WTC11 (cell line): ENCODE measurements at regions not wholly inside any gene's neighbourhood (a gene's known extent, or its start where the extent isn't known, plus 50 kb on each side); places are given as distances from the start of the nearest gene placed in this dataset.
"Not testable (repeated sequence)": the region's sequence is repeated elsewhere in the genome, so short reads cannot be mapped to it uniquely, and the experiment has no call there.

Experiments
- ATAC-seq: fragments of 200-7000 bp; cut with Tn5 transposase; 2 replicates; pipeline ENCODE4 v1.10.0; 2021; ENCODE audit warnings: mild to moderate bottlenecking, moderate library complexity
- CTCF ChIA-PET: fragments of 300-600 bp; sonication (Branson Sonifier 250); formaldehyde crosslinking; loops from one replicate; lab custom pipeline; 2021; ENCODE audit warnings: antibody characterized with exemption; lab: Charles Lee
- POLR2A ChIA-PET: fragments of 350-600 bp; sonication (Branson Sonifier 250); formaldehyde crosslinking; loops from one replicate; lab custom pipeline; 2021; ENCODE audit warnings: antibody characterized with exemption; lab: Charles Lee
- DNase-seq: peaks from one replicate; pipeline ENCODE4 v3.0.0; 2021; ENCODE audit warnings: low spot score
- H3K27ac Mint-ChIP-seq: 2 replicates; pipeline ENCODE4 v1.8.0; 2021; ENCODE audit warnings: mixed read lengths
- H3K27me3 Mint-ChIP-seq: 2 replicates; pipeline ENCODE4 v1.8.0; 2021; ENCODE audit warnings: low read depth, mild to moderate bottlenecking, moderate library complexity, mixed read lengths
- H3K36me3 Mint-ChIP-seq: 2 replicates; pipeline ENCODE4 v1.8.0; 2021; ENCODE audit warnings: mixed read lengths
- H3K4me1 Mint-ChIP-seq: 2 replicates; pipeline ENCODE4 v1.8.0; 2022; ENCODE audit warnings: mixed read lengths
- H3K4me3 Mint-ChIP-seq: 2 replicates; pipeline ENCODE4 v1.8.0; 2021; ENCODE audit warnings: mild to moderate bottlenecking, moderate library complexity, mixed read lengths
- H3K9me3 Mint-ChIP-seq: 2 replicates; pipeline ENCODE4 v1.8.0; 2021; ENCODE audit warnings: mixed read lengths
- SP1 ChIP-seq: sonication (generic); formaldehyde crosslinking; conservative IDR thresholded peaks from 2 replicates; pipeline ENCODE4 v1.8.1; 2022; ENCODE audit warnings: missing genetic modification reagents

DNA sequence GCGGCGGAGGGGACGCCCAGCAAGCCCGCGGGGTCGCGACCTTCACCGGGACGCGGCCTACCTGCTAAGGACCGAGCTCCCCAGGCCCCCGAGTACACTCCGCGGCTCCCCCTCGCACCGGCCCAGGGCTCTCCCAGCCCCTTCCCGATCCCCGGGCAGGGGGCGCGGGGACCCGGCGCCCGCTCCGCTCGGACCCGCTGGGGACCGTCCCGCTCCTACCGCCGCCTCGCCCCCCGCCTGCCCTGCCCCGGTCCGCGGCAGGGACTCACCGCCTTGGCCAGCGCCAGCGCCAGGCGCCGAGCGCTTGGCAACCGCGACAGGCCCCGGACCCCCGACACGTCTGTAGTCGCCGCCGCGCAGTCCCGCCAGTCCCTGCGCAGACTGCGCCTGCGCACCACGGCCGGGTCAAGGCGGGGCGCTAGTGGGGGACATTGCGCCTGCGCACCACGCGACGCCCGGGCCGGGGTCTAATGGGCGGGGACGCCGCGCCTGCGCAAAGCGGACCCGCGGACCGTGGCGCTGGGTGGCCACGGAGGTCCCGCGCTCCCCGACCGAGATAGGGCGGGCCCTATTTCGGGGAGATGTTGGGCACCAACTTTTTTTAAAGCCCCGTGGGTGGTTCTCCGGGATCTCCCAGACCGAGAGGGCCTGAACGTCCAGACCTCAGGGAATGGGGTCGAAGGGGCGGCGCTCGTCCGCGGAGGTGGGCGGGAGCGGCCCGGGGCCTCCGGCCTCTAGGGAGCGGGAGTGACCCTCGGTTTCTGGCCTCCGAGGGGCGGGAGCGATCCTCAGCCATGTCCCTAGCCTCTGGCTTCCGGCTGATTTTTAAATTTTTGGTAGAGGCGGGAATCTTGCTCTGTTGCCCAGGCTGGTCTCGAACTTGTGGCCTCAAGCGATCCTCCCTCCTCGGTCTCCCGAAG lies 81.8 kb upstream of the TNK2 start:
- peak; percentile 92 for ATAC-seq
- peak; percentile 46; the same call in 1 of the 2 replicates for TF ChIP-seq SP1

DNA sequence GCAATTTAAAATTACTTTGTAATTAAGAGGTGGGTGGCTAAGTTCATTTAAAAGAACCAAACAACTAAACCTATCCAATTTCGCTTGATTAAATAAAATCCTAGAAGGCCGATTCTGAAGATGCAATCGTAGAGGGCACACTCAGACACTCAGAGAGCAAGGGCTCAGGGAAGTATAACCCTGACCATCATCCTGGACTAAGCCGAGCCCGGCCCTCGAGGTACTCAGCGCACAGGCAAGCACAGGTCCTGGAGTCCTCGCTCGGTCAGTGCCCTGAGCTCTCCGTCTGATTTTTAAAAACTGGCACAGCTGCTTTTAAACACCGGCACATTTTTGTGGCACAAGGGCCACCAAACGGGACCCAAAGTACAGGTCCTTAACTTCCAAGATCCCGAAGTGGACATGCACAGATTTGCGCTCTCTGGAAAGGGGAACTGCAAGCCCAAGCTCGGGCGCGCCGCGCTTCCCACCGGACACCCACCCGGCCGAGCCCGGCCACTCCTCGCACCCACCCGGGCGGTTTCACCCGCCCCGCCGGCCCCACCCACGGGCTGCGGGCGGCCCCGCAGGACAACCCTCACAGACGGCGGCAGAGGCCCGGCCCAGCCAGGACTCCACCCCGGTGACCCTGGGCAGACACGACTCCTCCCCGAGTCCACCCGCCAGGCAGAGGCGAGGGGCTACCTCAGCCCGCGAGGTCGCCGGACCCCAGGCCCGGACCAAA lies 81.0 kb upstream of the TNK2 start:
- H3K27ac Mint-ChIP-seq, H3K36me3 Mint-ChIP-seq, H3K9me3 Mint-ChIP-seq, CTCF ChIA-PET, H3K4me1 Mint-ChIP-seq, POLR2A ChIA-PET: not testable (repeated sequence)
- H3K4me3 Mint-ChIP-seq = peak overlapping the region; percentile 30; the same call in 1 of the 2 replicates
- ATAC-seq = peak; percentile 24
- peak; percentile 29 for DNase-seq
- H3K27me3 Mint-ChIP-seq = peaks cover 13% of the 10 kb centered on the region

More for the DNA sequence above, 81.8 kb upstream of the TNK2 start:
- H3K27ac Mint-ChIP-seq, POLR2A ChIA-PET, CTCF ChIA-PET, H3K4me1 Mint-ChIP-seq, H3K36me3 Mint-ChIP-seq, H3K9me3 Mint-ChIP-seq: not testable (repeated sequence)
- H3K4me3 Mint-ChIP-seq = peak overlapping the region; percentile 63
- DNase-seq = peak; percentile 97
- H3K27me3 Mint-ChIP-seq = peaks cover 16% of the 10 kb centered on the region

- POLR2A ChIA-PET = not testable (repeated sequence)
These were observed 80.4 kb upstream of the TNK2 start for GRCh38 chr3:195988764-195989163.

GRCh38 chr3:195987001-195987400 lies 78.7 kb upstream of the TNK2 start:
- H3K36me3 Mint-ChIP-seq = peaks cover 11% of the 10 kb centered on the region
- H3K4me1 Mint-ChIP-seq, DNase-seq, H3K27me3 Mint-ChIP-seq, H3K9me3 Mint-ChIP-seq, H3K27ac Mint-ChIP-seq, CTCF ChIA-PET, POLR2A ChIA-PET, ATAC-seq, H3K4me3 Mint-ChIP-seq: not testable (repeated sequence)

More at GRCh38 chr3:195988764-195989163, 80.4 kb upstream of the TNK2 start:
- H3K4me1 Mint-ChIP-seq, DNase-seq, ATAC-seq, H3K4me3 Mint-ChIP-seq, H3K36me3 Mint-ChIP-seq, H3K9me3 Mint-ChIP-seq, CTCF ChIA-PET, H3K27ac Mint-ChIP-seq: not testable (repeated sequence)
- H3K27me3 Mint-ChIP-seq = peaks cover 13% of the 10 kb centered on the region

DNA sequence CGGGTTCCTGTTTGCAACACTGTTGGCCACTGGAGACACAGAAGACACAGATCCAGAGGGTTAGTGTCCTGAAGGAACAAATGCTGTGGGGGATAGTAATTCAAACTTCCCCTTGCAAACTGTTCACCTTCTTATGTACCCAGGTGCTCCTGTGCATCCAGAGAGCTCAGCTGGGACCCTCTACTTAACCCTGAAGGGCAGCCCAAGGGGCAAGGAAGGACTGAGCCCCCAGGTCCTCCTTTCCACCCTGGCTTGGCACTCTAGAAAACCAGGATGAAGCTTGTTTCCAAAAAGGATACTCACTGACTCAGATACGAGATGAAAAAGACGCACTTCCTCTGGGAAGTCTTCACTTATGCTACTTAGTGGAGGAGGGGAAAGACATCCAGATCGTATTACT lies 78.2 kb upstream of the TNK2 start:
- H3K27me3 Mint-ChIP-seq, H3K4me1 Mint-ChIP-seq, POLR2A ChIA-PET, ATAC-seq, H3K27ac Mint-ChIP-seq, H3K9me3 Mint-ChIP-seq, H3K4me3 Mint-ChIP-seq, CTCF ChIA-PET, DNase-seq: not testable (repeated sequence)
- H3K36me3 Mint-ChIP-seq = peaks cover 11% of the 10 kb centered on the region

- H3K9me3 Mint-ChIP-seq, DNase-seq, H3K4me3 Mint-ChIP-seq, CTCF ChIA-PET, ATAC-seq, POLR2A ChIA-PET, H3K27me3 Mint-ChIP-seq, H3K4me1 Mint-ChIP-seq, H3K27ac Mint-ChIP-seq: not testable (repeated sequence)
- peaks cover 11% of the 10 kb centered on the region for H3K36me3 Mint-ChIP-seq
These were observed 77.1 kb upstream of the TNK2 start for GRCh38 chr3:195985348-195985920.

DNA sequence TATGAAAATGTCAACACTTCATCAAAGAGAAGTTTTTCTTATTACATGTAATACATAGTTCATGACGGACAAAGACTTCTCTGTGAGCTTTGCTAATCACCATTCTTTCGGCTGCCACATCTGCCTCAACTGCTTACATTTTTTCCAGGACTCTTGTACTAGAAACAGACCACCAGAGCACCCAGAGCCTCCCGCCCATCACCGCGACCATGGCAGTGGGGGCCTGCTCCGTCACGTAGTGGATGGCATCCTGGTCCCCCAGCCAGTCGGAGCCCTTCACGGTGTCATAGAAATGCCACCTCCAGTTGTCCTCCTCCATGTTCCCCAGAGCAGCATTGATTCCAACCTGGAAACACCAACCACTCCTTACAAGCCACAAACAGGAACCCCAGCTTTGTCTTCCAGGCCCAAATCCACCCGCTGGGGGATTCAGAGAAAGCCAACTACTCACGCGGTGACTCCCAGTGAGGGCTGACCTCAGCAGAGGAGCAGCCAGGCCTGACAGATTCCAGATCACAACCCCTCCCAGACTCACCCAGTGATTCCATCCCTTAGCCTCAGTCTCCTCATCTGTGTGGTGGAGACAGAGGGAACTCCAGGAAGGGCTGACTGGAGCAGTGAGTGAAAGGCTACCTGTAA lies 76.2 kb upstream of the TNK2 start:
- H3K4me3 Mint-ChIP-seq, H3K9me3 Mint-ChIP-seq, POLR2A ChIA-PET, DNase-seq, H3K4me1 Mint-ChIP-seq, H3K27ac Mint-ChIP-seq, ATAC-seq, CTCF ChIA-PET, H3K27me3 Mint-ChIP-seq: not testable (repeated sequence)
- peaks cover 11% of the 10 kb centered on the region for H3K36me3 Mint-ChIP-seq

- H3K9me3 Mint-ChIP-seq, H3K27ac Mint-ChIP-seq, POLR2A ChIA-PET, ATAC-seq, CTCF ChIA-PET, H3K4me1 Mint-ChIP-seq, H3K27me3 Mint-ChIP-seq, H3K4me3 Mint-ChIP-seq, DNase-seq: not testable (repeated sequence)
- peaks cover 14% of the 10 kb centered on the region for H3K36me3 Mint-ChIP-seq
These were observed 75.5 kb upstream of the TNK2 start for GRCh38 chr3:195983880-195984279.

GRCh38 chr3:195982754-195983153 lies 74.4 kb upstream of the TNK2 start:
- H3K27ac Mint-ChIP-seq, ATAC-seq, H3K9me3 Mint-ChIP-seq, H3K4me3 Mint-ChIP-seq, H3K27me3 Mint-ChIP-seq, CTCF ChIA-PET, POLR2A ChIA-PET, H3K4me1 Mint-ChIP-seq, DNase-seq: not testable (repeated sequence)
- H3K36me3 Mint-ChIP-seq = peaks cover 14% of the 10 kb centered on the region

DNA sequence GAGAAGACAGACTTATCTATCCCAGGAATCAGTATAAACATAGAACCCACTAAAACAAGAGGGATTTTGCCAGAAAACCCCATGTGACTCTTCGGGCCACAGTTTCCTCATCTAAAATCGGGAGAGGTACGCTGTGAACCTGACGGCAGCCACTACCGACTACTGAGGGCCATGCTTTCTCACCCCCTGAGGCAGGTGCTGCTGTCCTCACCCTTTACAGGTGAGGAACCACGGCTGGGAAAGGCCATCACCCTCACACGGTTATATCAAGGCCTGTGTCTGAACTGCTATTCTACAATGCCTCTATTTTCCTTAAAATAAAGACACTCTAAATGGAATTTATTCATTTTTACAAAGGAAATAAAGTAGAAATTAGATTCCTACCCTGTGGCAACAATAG lies 73.4 kb upstream of the TNK2 start:
- not testable (repeated sequence) for ATAC-seq, H3K4me1 Mint-ChIP-seq

DNA sequence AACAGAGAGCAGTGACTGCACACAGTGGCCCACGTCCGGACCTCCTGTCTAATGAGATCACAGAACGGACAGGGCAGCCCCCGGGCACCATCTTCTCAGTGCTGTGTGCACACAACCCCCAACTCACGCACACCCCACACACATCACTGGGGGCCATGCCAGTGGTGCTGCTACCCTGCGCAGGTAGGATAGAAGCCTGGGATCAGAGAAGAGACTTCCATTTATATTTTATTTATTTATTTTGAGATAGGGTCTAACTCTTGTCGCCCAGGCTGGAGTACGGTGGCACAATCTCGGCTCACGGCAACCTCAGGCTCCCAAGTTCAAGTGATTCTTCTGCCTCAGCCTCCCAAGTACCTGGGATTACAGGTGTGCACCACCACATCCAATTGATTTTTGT lies 71.5 kb upstream of the TNK2 start:
- H3K4me1 Mint-ChIP-seq, H3K27ac Mint-ChIP-seq, CTCF ChIA-PET, H3K4me3 Mint-ChIP-seq, H3K27me3 Mint-ChIP-seq, POLR2A ChIA-PET, ATAC-seq, DNase-seq, H3K9me3 Mint-ChIP-seq: not testable (repeated sequence)
- peaks cover 25% of the 10 kb centered on the region for H3K36me3 Mint-ChIP-seq

More for the DNA sequence above, 73.4 kb upstream of the TNK2 start:
- H3K9me3 Mint-ChIP-seq, H3K27me3 Mint-ChIP-seq, POLR2A ChIA-PET, H3K27ac Mint-ChIP-seq, DNase-seq, H3K4me3 Mint-ChIP-seq, CTCF ChIA-PET: not testable (repeated sequence)
- H3K36me3 Mint-ChIP-seq = peaks cover 14% of the 10 kb centered on the region
